Glutamatergic neuron (in vitro differentiated cells): ENCODE measurements at regions not wholly inside any gene's neighbourhood (a gene's known extent, or its start where the extent isn't known, plus 50 kb on each side); places are given as distances from the start of the nearest gene placed in this dataset.

ENCODE experiments used
- DNase-seq: peaks from one replicate; pipeline ENCODE4 v3.0.0; 2022
- H3K27ac Mint-ChIP-seq: one replicate; pipeline ENCODE4 v1.8.0; 2020; ENCODE audit warnings: mild to moderate bottlenecking, mixed read lengths, inconsistent platforms; ENCODE audit not compliant: unreplicated experiment
- H3K27me3 Mint-ChIP-seq: one replicate; pipeline ENCODE4 v1.8.0; 2020; ENCODE audit warnings: mild to moderate bottlenecking, moderate library complexity, mixed read lengths, inconsistent platforms; ENCODE audit not compliant: unreplicated experiment
- H3K36me3 Mint-ChIP-seq: one replicate; pipeline ENCODE4 v1.8.0; 2020; ENCODE audit warnings: mild to moderate bottlenecking, mixed read lengths, inconsistent platforms; ENCODE audit not compliant: unreplicated experiment
- H3K4me1 Mint-ChIP-seq: one replicate; pipeline ENCODE4 v1.8.0; 2020; ENCODE audit warnings: mild to moderate bottlenecking, low read depth, mixed read lengths, inconsistent platforms; ENCODE audit not compliant: unreplicated experiment
- H3K4me3 Mint-ChIP-seq: one replicate; pipeline ENCODE4 v1.8.0; 2020; ENCODE audit warnings: mild to moderate bottlenecking, mixed read lengths, inconsistent platforms; ENCODE audit not compliant: unreplicated experiment
- H3K9me3 Mint-ChIP-seq: one replicate; pipeline ENCODE4 v1.8.0; 2020; ENCODE audit warnings: mild to moderate bottlenecking, moderate library complexity, mixed read lengths, inconsistent platforms; ENCODE audit not compliant: unreplicated experiment
- CTCF ChIP-seq: fragments of 200-600 bp; sonication (generic); IDR thresholded peaks from one replicate; pipeline ENCODE4 v1.5.0; 2021; ENCODE audit not compliant: partially characterized antibody, unreplicated experiment

- no peak for DNase-seq
- Mint-ChIP-seq H3K4me1 (peaks cover 5% of the 10 kb centered on the region), H3K9me3 (no peaks in the 10 kb centered on the region), H3K4me3 (no peak overlapping the region), H3K27me3 (no peaks in the 10 kb centered on the region), H3K27ac (no peak overlapping the region), H3K36me3 (no peaks in the 10 kb centered on the region)
- TF ChIP-seq CTCF = no peak
Observed at GRCh38 chr2:156800065-156800653, 364.0 kb downstream of the GPD2 start.

DNA sequence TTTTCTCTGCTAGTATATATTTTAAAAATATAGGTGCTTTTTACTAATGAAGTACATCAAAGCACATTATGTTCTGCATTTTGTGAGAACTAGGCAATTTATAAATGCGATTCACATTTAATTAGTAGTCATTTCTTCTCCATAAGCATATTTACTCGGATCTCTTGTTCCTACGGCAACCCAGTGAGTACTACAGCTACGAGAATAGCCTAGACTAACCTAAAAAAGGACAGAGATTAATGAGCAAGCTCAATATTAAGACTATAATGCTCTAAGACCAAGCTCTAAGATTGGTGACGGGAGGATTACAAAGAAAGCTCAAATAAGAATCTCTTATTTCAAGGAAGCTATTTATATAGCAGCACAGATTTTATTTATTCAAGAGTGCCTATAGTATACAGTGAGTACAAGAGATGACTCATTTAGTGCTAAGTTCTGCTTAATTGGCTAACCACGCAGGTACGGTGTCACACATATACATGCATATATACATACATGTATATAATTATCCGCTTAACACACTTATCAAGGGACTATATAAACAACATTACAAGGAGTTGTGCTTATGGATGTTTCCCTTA lies 364.7 kb downstream of the GPD2 start:
- no peak overlapping the region for H3K27ac Mint-ChIP-seq
- no peaks in the 10 kb centered on the region for H3K9me3 Mint-ChIP-seq
- no peaks in the 10 kb centered on the region for H3K27me3 Mint-ChIP-seq
- no peak for TF ChIP-seq CTCF
- H3K36me3 Mint-ChIP-seq = no peaks in the 10 kb centered on the region
- peaks cover 5% of the 10 kb centered on the region for H3K4me1 Mint-ChIP-seq
- H3K4me3 Mint-ChIP-seq = no peak overlapping the region
- no peak for DNase-seq

- Mint-ChIP-seq H3K4me1 (peaks cover 5% of the 10 kb centered on the region), H3K27ac (no peak overlapping the region), H3K9me3 (no peaks in the 10 kb centered on the region), H3K27me3 (peaks cover 2% of the 10 kb centered on the region), H3K4me3 (no peak overlapping the region), H3K36me3 (no peaks in the 10 kb centered on the region)
- no peak for TF ChIP-seq CTCF
- no peak for DNase-seq
Observed at GRCh38 chr2:156803243-156803642, 367.1 kb downstream of the GPD2 start.

DNA sequence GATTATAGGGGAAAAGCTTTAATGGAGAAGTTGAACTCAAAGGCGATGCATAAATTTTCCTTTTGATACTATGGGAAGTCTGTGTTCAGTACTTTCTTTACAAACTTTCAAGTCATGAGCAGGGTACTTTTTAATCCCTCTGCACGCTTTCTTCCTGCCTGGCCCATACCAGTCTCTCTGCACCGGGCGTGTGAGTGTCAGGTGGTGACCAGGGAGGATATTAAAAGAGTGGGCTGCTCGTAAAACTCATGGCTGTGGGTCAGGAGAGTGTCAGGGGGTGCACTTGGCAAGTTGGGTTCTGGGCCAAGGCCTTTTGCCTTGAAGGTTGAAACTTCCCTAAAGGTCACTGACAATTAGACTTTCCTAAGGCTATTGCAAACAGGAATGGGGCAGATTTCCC lies 367.8 kb downstream of the GPD2 start:
- Mint-ChIP-seq H3K4me3 (no peak overlapping the region), H3K9me3 (no peaks in the 10 kb centered on the region), H3K36me3 (no peaks in the 10 kb centered on the region), H3K27me3 (peaks cover 4% of the 10 kb centered on the region), H3K27ac (no peak overlapping the region), H3K4me1 (peaks cover 5% of the 10 kb centered on the region)
- TF ChIP-seq CTCF = no peak
- no peak for DNase-seq

- DNase-seq = no peak
- H3K9me3 Mint-ChIP-seq = no peaks in the 10 kb centered on the region
- peaks cover 4% of the 10 kb centered on the region for H3K27me3 Mint-ChIP-seq
- no peaks in the 10 kb centered on the region for H3K4me1 Mint-ChIP-seq
- H3K27ac Mint-ChIP-seq = no peak overlapping the region
- no peak overlapping the region for H3K4me3 Mint-ChIP-seq
- no peaks in the 10 kb centered on the region for H3K36me3 Mint-ChIP-seq
- TF ChIP-seq CTCF = no peak
Observed at GRCh38 chr2:156810094-156810493, 373.9 kb downstream of the GPD2 start.
